ENCODE measurements at regions not wholly inside any gene's neighbourhood (a gene's known extent, or its start where the extent isn't known, plus 50 kb on each side); places are given as distances from the start of the nearest gene placed in this dataset.

DNA sequence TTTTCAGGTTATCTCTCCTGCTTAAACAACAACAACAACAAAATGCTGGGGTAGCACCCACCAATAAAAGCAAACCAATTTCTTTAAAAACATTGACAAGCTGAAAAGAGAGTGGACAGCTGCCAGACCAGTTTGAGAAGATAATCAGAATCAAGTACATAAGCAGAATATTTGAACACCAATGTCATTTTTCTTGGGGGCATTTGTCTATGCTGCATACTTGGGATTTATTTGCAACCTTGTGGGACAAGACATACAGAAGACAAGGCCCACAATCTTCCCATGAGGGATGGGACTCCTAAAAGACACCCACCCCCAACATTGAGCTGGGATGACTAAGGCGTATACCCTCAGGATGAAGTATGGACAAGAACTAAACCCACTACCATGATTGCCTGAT is 62.2 kb upstream of the NXPH2 start (continued):
- TF ChIP-seq SP2 (IDR thresholded peaks at IDR 0.05; ENCODE audit: extremely low read depth, low read depth, low read length, poor library complexity, severe bottlenecking) (no peak), ZNF24 (IDR thresholded peaks at IDR 0.05) (no peak), ZBTB1 (CRISPR knock-in tag; IDR thresholded peaks at IDR 0.05; ENCODE audit: borderline replicate concordance, low read depth) (no peak)
- TF ChIP-seq, protein P1, sequence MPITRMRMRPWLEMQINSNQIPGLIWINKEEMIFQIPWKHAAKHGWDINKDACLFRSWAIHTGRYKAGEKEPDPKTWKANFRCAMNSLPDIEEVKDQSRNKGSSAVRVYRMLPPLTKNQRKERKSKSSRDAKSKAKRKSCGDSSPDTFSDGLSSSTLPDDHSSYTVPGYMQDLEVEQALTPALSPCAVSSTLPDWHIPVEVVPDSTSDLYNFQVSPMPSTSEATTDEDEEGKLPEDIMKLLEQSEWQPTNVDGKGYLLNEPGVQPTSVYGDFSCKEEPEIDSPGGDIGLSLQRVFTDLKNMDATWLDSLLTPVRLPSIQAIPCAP (CRISPR knock-in tag; IDR thresholded peaks at IDR 0.05; ENCODE audit: borderline replicate concordance): no peak

DNA sequence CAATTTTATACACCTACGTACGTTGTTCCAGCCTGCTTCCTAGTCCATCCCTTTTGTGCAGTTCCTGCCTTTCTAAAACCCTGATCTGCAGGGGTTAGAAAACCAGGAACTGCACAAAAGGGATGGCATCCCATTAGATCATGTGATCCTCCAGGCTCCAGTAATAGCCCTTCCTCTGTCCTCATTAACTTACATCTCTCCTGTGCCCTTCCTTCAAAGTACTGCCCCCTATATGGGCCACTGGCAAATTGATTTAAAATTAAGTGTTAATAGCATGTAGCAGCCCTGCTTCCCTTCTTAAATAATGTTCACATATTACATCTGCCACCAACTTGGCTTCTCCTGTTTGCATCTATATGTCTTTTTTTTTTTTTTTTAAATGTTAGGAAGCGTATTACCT is 61.3 kb upstream of the NXPH2 start:
- intact Hi-C loops (cut with micrococcal nuclease) (no loop called here), in situ Hi-C loops (cut with MboI) (no loop called here)
- no peaks in the 10 kb centered on the region for H3K9me3 ChIP-seq (replicated peaks; ENCODE audit: control insufficient read depth, insufficient read depth, low read depth, low read length)
- ChIA-PET POLR2A (no interaction called here), CTCF (ENCODE audit: low intra/inter-chr PET ratio) (no interaction called here)
- H3K4me2 ChIP-seq (ENCODE audit: insufficient read depth, low read length): no peak overlapping the region
- H3K9ac ChIP-seq (ENCODE audit: insufficient read depth in 1 of 2, low read depth in 2 of 2, low read length in 2 of 2): no peak overlapping the region
- WGBS (ENCODE audit: insufficient coverage, low coverage, missing lambda C conversion rate): 0% methylated on average over 3 of the region's 3 CpGs
- H3K4me1 ChIP-seq (replicated peaks in 1 of 2; ENCODE audit: control insufficient read depth in 2 of 2, insufficient read depth in 2 of 2, low read length in 2 of 2): no peaks in the 10 kb centered on the region
- no peaks in the 10 kb centered on the region for H3K9me1 ChIP-seq (ENCODE audit: control insufficient read depth, insufficient read depth, low read length)
- H3K79me2 ChIP-seq (ENCODE audit: control insufficient read depth, insufficient read depth, low read length): no peaks in the 10 kb centered on the region
- no peak overlapping the region for H2AFZ ChIP-seq (ENCODE audit: low read depth, low read length)
- H3K27ac ChIP-seq (ENCODE audit: extremely low read depth, low read depth, low read length): no peak overlapping the region
- H4K20me1 ChIP-seq (replicated peaks; ENCODE audit: control insufficient read depth, insufficient read depth, low read length): no peaks in the 10 kb centered on the region
- no peak overlapping the region for H3K4me3 ChIP-seq
- no peaks in the 10 kb centered on the region for H3K36me3 ChIP-seq (ENCODE audit: control insufficient read depth, insufficient read depth, low read length)
- no peaks in the 10 kb centered on the region for H3K27me3 ChIP-seq (ENCODE audit: control insufficient read depth in 2 of 2, insufficient read depth in 2 of 2, low read length in 2 of 2)
- FAIRE-seq: no peak
- DNase-seq (ENCODE audit: extremely low read depth in 1 of 4, low spot score in 3 of 4): no peak
- no peak for ATAC-seq
- no TSS peak for BruUV-seq (replicated peaks)
- TF ChIP-seq SRSF1 (IDR thresholded peaks at IDR 0.05; ENCODE audit: low read depth, low read length) (no peak), MCM7 (IDR thresholded peaks at IDR 0.05) (no peak), ZNF232 (CRISPR knock-in tag; IDR thresholded peaks at IDR 0.05) (no peak), FOXP1 (CRISPR knock-in tag; IDR thresholded peaks at IDR 0.05) (no peak), NCOR1 (IDR thresholded peaks at IDR 0.05) (no peak), PCBP2 (IDR thresholded peaks at IDR 0.05; ENCODE audit: low read depth, low read length, poor library complexity, severe bottlenecking) (no peak), ZNF551 (CRISPR knock-in tag; IDR thresholded peaks at IDR 0.05) (no peak)
- TF ChIP-seq, protein P2, sequence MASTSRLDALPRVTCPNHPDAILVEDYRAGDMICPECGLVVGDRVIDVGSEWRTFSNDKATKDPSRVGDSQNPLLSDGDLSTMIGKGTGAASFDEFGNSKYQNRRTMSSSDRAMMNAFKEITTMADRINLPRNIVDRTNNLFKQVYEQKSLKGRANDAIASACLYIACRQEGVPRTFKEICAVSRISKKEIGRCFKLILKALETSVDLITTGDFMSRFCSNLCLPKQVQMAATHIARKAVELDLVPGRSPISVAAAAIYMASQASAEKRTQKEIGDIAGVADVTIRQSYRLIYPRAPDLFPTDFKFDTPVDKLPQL (IDR thresholded peaks at IDR 0.05; ENCODE audit: extremely low read depth, insufficient read length): no peak
- TF ChIP-seq, protein P3, sequence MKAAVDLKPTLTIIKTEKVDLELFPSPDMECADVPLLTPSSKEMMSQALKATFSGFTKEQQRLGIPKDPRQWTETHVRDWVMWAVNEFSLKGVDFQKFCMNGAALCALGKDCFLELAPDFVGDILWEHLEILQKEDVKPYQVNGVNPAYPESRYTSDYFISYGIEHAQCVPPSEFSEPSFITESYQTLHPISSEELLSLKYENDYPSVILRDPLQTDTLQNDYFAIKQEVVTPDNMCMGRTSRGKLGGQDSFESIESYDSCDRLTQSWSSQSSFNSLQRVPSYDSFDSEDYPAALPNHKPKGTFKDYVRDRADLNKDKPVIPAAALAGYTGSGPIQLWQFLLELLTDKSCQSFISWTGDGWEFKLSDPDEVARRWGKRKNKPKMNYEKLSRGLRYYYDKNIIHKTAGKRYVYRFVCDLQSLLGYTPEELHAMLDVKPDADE (conservative IDR thresholded peaks at IDR 0.05; ENCODE audit: control insufficient read depth, low read depth, low read length): no peak
- TF ChIP-seq, protein P4, sequence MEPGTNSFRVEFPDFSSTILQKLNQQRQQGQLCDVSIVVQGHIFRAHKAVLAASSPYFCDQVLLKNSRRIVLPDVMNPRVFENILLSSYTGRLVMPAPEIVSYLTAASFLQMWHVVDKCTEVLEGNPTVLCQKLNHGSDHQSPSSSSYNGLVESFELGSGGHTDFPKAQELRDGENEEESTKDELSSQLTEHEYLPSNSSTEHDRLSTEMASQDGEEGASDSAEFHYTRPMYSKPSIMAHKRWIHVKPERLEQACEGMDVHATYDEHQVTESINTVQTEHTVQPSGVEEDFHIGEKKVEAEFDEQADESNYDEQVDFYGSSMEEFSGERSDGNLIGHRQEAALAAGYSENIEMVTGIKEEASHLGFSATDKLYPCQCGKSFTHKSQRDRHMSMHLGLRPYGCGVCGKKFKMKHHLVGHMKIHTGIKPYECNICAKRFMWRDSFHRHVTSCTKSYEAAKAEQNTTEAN (CRISPR knock-in tag; IDR thresholded peaks at IDR 0.05): no peak
- TF ChIP-seq, protein P5, sequence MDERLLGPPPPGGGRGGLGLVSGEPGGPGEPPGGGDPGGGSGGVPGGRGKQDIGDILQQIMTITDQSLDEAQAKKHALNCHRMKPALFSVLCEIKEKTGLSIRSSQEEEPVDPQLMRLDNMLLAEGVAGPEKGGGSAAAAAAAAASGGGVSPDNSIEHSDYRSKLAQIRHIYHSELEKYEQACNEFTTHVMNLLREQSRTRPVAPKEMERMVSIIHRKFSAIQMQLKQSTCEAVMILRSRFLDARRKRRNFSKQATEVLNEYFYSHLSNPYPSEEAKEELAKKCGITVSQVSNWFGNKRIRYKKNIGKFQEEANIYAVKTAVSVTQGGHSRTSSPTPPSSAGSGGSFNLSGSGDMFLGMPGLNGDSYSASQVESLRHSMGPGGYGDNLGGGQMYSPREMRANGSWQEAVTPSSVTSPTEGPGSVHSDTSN (CRISPR knock-in tag; IDR thresholded peaks at IDR 0.05; ENCODE audit: low read depth): no peak
- TF ChIP-seq, protein P5 (tag; conservative IDR thresholded peaks at IDR 0.05; ENCODE audit: low read depth): no peak
